ENCODE measurements at regions not wholly inside any gene's neighbourhood (a gene's known extent, or its start where the extent isn't known, plus 50 kb on each side); places are given as distances from the start of the nearest gene placed in this dataset.

- TF ChIP-seq, protein P1, sequence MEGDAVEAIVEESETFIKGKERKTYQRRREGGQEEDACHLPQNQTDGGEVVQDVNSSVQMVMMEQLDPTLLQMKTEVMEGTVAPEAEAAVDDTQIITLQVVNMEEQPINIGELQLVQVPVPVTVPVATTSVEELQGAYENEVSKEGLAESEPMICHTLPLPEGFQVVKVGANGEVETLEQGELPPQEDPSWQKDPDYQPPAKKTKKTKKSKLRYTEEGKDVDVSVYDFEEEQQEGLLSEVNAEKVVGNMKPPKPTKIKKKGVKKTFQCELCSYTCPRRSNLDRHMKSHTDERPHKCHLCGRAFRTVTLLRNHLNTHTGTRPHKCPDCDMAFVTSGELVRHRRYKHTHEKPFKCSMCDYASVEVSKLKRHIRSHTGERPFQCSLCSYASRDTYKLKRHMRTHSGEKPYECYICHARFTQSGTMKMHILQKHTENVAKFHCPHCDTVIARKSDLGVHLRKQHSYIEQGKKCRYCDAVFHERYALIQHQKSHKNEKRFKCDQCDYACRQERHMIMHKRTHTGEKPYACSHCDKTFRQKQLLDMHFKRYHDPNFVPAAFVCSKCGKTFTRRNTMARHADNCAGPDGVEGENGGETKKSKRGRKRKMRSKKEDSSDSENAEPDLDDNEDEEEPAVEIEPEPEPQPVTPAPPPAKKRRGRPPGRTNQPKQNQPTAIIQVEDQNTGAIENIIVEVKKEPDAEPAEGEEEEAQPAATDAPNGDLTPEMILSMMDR (IDR thresholded peaks at IDR 0.05; ENCODE audit: low read depth, low read length, poor library complexity, severe bottlenecking), result no peak
- no peak for TF ChIP-seq EZH2phosphoT487 (IDR thresholded peaks at IDR 0.05; ENCODE audit: borderline replicate concordance, low read length)
Observed at GRCh38 chr11:127080735-127081134, 80.2 kb upstream of the KIRREL3 start.

All from DOHH2 (cell line).